H9 (cell line): ENCODE measurements at regions not wholly inside any gene's neighbourhood (a gene's known extent, or its start where the extent isn't known, plus 50 kb on each side); places are given as distances from the start of the nearest gene placed in this dataset.

Experiments used
- DNase-seq: peaks from one replicate; pipeline ENCODE4 v3.0.0-alpha.2; 2017
- H2AFZ ChIP-seq: one replicate; pipeline ENCODE4 v1.6.1; 2013; ENCODE audit warnings: mild to moderate bottlenecking, low read length, control low read depth, moderate library complexity
- H2AK5ac ChIP-seq: 2 replicates; pipeline ENCODE4 v1.6.1; 2013; ENCODE audit warnings: low read length, control low read depth, mixed read lengths; ENCODE audit not compliant: insufficient read length
- H2BK120ac ChIP-seq: one replicate; pipeline ENCODE4 v1.6.1; 2013; ENCODE audit warnings: low read depth, mild to moderate bottlenecking, low read length, control low read depth, inconsistent platforms; ENCODE audit not compliant: poor library complexity, severe bottlenecking
- H2BK12ac ChIP-seq: 2 replicates; pipeline ENCODE4 v1.6.1; 2013; ENCODE audit warnings: low read length, control low read depth, mixed read lengths, low read depth; ENCODE audit not compliant: insufficient read length
- H2BK15ac ChIP-seq: 2 replicates; pipeline ENCODE4 v1.6.1; 2013; ENCODE audit warnings: low read depth, low read length, control low read depth
- H2BK20ac ChIP-seq: one replicate; pipeline ENCODE4 v1.6.1; 2013; ENCODE audit warnings: low read depth, mild to moderate bottlenecking, low read length, control low read depth, inconsistent platforms; ENCODE audit not compliant: poor library complexity, severe bottlenecking
- H2BK5ac ChIP-seq: 2 replicates; pipeline ENCODE4 v1.6.1; 2013; ENCODE audit warnings: low read length, control low read depth, mixed read lengths; ENCODE audit not compliant: insufficient read length
- H3K14ac ChIP-seq: 2 replicates; pipeline ENCODE4 v1.6.1; 2013; ENCODE audit warnings: low read length, control low read depth; ENCODE audit not compliant: insufficient read depth
- H3K18ac ChIP-seq: 2 replicates; pipeline ENCODE4 v1.6.1; 2013; ENCODE audit warnings: low read depth, mild to moderate bottlenecking, mixed read lengths, low read length, control low read depth; ENCODE audit not compliant: insufficient read length
- H3K23ac ChIP-seq: 2 replicates; pipeline ENCODE4 v1.6.1; 2013; ENCODE audit warnings: low read length, control low read depth, mixed read lengths, low read depth; ENCODE audit not compliant: insufficient read length
- H3K23me2 ChIP-seq: 2 replicates; pipeline ENCODE4 v1.6.1; 2013; ENCODE audit warnings: low read depth, mild to moderate bottlenecking, mixed read lengths, low read length, control low read depth; ENCODE audit not compliant: insufficient read length, poor library complexity, severe bottlenecking
- H3K27ac ChIP-seq: 2 replicates; pipeline ENCODE4 v1.5.1; 2013; ENCODE audit warnings: low read length, control low read depth, mixed read lengths, low read depth; ENCODE audit not compliant: insufficient read length
- H3K27me3 ChIP-seq: 2 replicates; pipeline ENCODE4 v1.6.1; 2013; ENCODE audit warnings: low read length, control low read depth, inconsistent platforms; ENCODE audit not compliant: insufficient read depth
- H3K4ac ChIP-seq: 2 replicates; pipeline ENCODE4 v1.6.1; 2013; ENCODE audit warnings: low read depth, mild to moderate bottlenecking, control low read depth, inconsistent platforms, low read length, moderate library complexity
- H3K4me1 ChIP-seq: 2 replicates; pipeline ENCODE4 v1.6.1; 2013; ENCODE audit warnings: low read length, control low read depth, inconsistent platforms; ENCODE audit not compliant: insufficient read depth
- H3K4me2 ChIP-seq: 2 replicates; pipeline ENCODE4 v1.6.1; 2013; ENCODE audit warnings: low read length, control low read depth, mixed read lengths; ENCODE audit not compliant: insufficient read length, insufficient read depth
- H3K56ac ChIP-seq: 2 replicates; pipeline ENCODE4 v1.6.1; 2013; ENCODE audit warnings: low read depth, mild to moderate bottlenecking, mixed read lengths, low read length, control low read depth; ENCODE audit not compliant: insufficient read length
- H3K79me1 ChIP-seq: 2 replicates; pipeline ENCODE4 v1.6.1; 2013; ENCODE audit warnings: low read depth, mild to moderate bottlenecking, moderate library complexity, low read length, control low read depth, inconsistent platforms; ENCODE audit not compliant: insufficient read depth, poor library complexity, severe bottlenecking
- H3K79me2 ChIP-seq: 2 replicates; pipeline ENCODE4 v1.6.1; 2013; ENCODE audit warnings: low read length, control low read depth, inconsistent platforms; ENCODE audit not compliant: insufficient read depth
- H3K9ac ChIP-seq: 2 replicates; pipeline ENCODE4 v1.6.1; 2013; ENCODE audit warnings: low read length, control low read depth, mixed read lengths; ENCODE audit not compliant: insufficient read length; ENCODE audit errors: extremely low read depth
- H3K9me3 ChIP-seq: one replicate; pipeline ENCODE4 v1.6.1; 2013; ENCODE audit warnings: low read depth, low read length, inconsistent platforms; ENCODE audit not compliant: control insufficient read depth
- H3T11ph ChIP-seq: one replicate; pipeline ENCODE4 v1.6.1; 2013; ENCODE audit warnings: mild to moderate bottlenecking, low read length, control low read depth, inconsistent platforms
- H4K20me1 ChIP-seq: one replicate; pipeline ENCODE4 v1.6.1; 2013; ENCODE audit not compliant: control insufficient read depth, insufficient read length, insufficient read depth
- H4K5ac ChIP-seq: 2 replicates; pipeline ENCODE4 v1.6.1; 2013; ENCODE audit warnings: low read depth, mild to moderate bottlenecking, mixed read lengths, low read length, control low read depth; ENCODE audit not compliant: insufficient read length
- H4K8ac ChIP-seq: replicated peaks from 2 replicates; pipeline ENCODE4 v1.6.1; 2013; ENCODE audit warnings: low read length, control low read depth, mixed read lengths, low read depth; ENCODE audit not compliant: insufficient read length
- H4K91ac ChIP-seq: 2 replicates; pipeline ENCODE4 v1.6.1; 2013; ENCODE audit warnings: low read depth, mild to moderate bottlenecking, moderate library complexity, mixed read lengths, low read length, control low read depth; ENCODE audit not compliant: insufficient read length
- H3K27ac Mint-ChIP-seq, 3 experiments: 2 replicates in 2 of 3; 3 replicates in 1 of 3; pipeline ENCODE4 v1.8.0; 2020 to 2021; ENCODE audit warnings: mixed read lengths in 3 of 3, mild to moderate bottlenecking in 1 of 3, moderate library complexity in 1 of 3
- H3K27me3 Mint-ChIP-seq: 2 replicates; pipeline ENCODE4 v1.8.0; 2021; ENCODE audit warnings: low read depth, mild to moderate bottlenecking, moderate library complexity, mixed read lengths
- H3K36me3 Mint-ChIP-seq, 3 experiments: 2 replicates in 2 of 3; 3 replicates in 1 of 3; pipeline ENCODE4 v1.8.0; 2020 to 2021; ENCODE audit warnings: low read depth in 3 of 3, mixed read lengths in 3 of 3; ENCODE audit not compliant: insufficient read depth in 1 of 3
- H3K4me1 Mint-ChIP-seq, 2 experiments: 2 replicates each; pipeline ENCODE4 v1.8.0; 2020; ENCODE audit warnings: mixed read lengths in 2 of 2
- H3K4me3 Mint-ChIP-seq, 2 experiments: 2 replicates in 1 of 2; 3 replicates in 1 of 2; pipeline ENCODE4 v1.8.0; 2020 to 2021; ENCODE audit warnings: mild to moderate bottlenecking in 2 of 2, mixed read lengths in 2 of 2, moderate library complexity in 1 of 2
- H3K9me3 Mint-ChIP-seq, 2 experiments: 2 replicates in 1 of 2; 3 replicates in 1 of 2; pipeline ENCODE4 v1.8.0; 2020; ENCODE audit warnings: mild to moderate bottlenecking in 2 of 2, mixed read lengths in 2 of 2, moderate library complexity in 1 of 2
- CTCF ChIP-seq: fragments of 200-600 bp; sonication (generic); conservative IDR thresholded peaks from 3 replicates; pipeline ENCODE4 v1.8.0; 2021; ENCODE audit warnings: antibody characterized with exemption, mild to moderate bottlenecking
- WGBS: extraction: QIAGEN DNeasy Blood & Tissue Kit; methylation state at CpG from one replicate; pipeline ENCODE4 v1.1.7; 2013; ENCODE audit warnings: missing lambda C conversion rate, low lambda C conversion rate, mixed read lengths; ENCODE audit not compliant: insufficient read length; ENCODE audit errors: extremely low coverage; 5-methylcytosine and 5-hydroxymethylcytosine counted together

DNA sequence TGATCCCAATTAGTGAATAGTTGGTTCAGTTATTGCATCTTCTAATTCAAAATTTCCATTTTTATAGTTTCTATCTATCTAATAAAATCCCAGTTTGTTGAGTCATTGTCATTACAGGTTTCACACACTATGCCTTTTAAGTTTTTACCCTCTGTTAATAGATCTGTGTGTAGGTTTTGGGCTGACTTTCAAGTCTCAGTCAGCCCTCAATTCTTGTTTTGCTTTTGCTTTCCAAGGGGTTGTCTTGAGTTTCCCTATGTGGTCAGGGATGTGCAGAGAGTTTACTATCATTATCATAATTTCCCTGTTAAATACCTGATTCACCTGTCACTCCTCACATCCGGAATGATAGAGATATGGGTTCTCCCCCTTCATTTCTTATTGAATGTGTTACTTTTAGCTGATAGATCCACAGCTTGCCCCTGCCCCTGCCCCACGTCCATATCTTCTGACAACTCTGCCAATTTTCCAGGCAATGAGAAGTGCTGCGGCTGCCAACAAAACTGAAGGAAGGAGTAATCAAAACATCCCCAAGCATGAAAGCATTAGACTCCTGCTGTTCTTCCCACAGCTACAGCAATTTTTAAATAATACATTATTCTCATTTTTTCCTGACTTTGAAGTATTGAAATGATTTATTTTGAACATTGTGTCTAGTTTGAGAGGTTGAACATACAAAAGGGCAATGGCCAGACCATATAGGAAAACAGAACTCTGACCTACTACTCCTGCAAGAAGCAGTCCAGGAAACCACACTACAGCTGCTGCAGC, 1064.8 kb downstream of the SUCLG1 start:
- H3K27ac ChIP-seq, result no peak overlapping the region
- H4K8ac ChIP-seq, result no peak overlapping the region
- no peak overlapping the region for H4K5ac ChIP-seq
- Mint-ChIP-seq H3K4me3 (no peak overlapping the region), H3K27ac (no peak overlapping the region), H3K36me3 (peaks cover 0 to 1% (median 0%) of the 10 kb centered on the region in 3 experiments; a peak in 2 of 7 replicates), H3K9me3 (no peaks in the 10 kb centered on the region), H3K27me3 (no peaks in the 10 kb centered on the region), H3K4me1 (no peaks in the 10 kb centered on the region)
- H2BK12ac ChIP-seq, result no peak overlapping the region
- no peak overlapping the region for H2BK5ac ChIP-seq
- no peak overlapping the region for H2AK5ac ChIP-seq
- H2BK20ac ChIP-seq, result no peak overlapping the region
- H3T11ph ChIP-seq, result no peak overlapping the region
- TF ChIP-seq CTCF, result no peak
- H3K56ac ChIP-seq, result no peak overlapping the region
- H3K14ac ChIP-seq, result no peak overlapping the region
- H4K91ac ChIP-seq, result no peak overlapping the region
- H3K9me3 ChIP-seq, result no peaks in the 10 kb centered on the region
- no peak overlapping the region for H2BK120ac ChIP-seq
- H3K23me2 ChIP-seq, result no peaks in the 10 kb centered on the region
- no peak overlapping the region for H3K18ac ChIP-seq
- no peaks in the 10 kb centered on the region for H3K79me2 ChIP-seq
- H3K4ac ChIP-seq, result no peak overlapping the region
- H2BK15ac ChIP-seq, result no peak overlapping the region
- H3K4me2 ChIP-seq, result no peak overlapping the region
- no CpG with 5 or more reads among the region's 3 CpGs for WGBS
- H3K23ac ChIP-seq, result no peak overlapping the region
- no peak overlapping the region for H2AFZ ChIP-seq
- H3K27me3 ChIP-seq, result no peaks in the 10 kb centered on the region
- no peaks in the 10 kb centered on the region for H4K20me1 ChIP-seq
- no peaks in the 10 kb centered on the region for H3K4me1 ChIP-seq
- DNase-seq, result no peak
- H3K9ac ChIP-seq, result no peak overlapping the region
- no peaks in the 10 kb centered on the region for H3K79me1 ChIP-seq
